HL-60 (cell line): ENCODE measurements at regions not wholly inside any gene's neighbourhood (a gene's known extent, or its start where the extent isn't known, plus 50 kb on each side); places are given as distances from the start of the nearest gene placed in this dataset.

Source experiments
- DNase-seq, 2 experiments: peaks; one replicate each; pipeline ENCODE4 v3.0.0-alpha.2; 2010 to 2020; ENCODE audit warnings: low read depth in 1 of 2, low spot score in 1 of 2
- H3K27ac ChIP-seq: fragments of 250-450 bp; sonication (Bioruptor Pico); replicated peaks from 2 replicates; pipeline ENCODE4 v1.5.1; 2020; ENCODE audit warnings: mild to moderate bottlenecking, moderate library complexity
- H3K27me3 ChIP-seq: fragments of 250-450 bp; sonication (Bioruptor Pico); 2 replicates; pipeline ENCODE4 v1.5.1; 2021; ENCODE audit warnings: mild to moderate bottlenecking, moderate library complexity; ENCODE audit not compliant: insufficient read depth, poor library complexity, severe bottlenecking
- H3K4me3 ChIP-seq: replicated peaks from 2 replicates; pipeline ENCODE4 v1.5.1; 2011; ENCODE audit warnings: mild to moderate bottlenecking, control low read depth, low read length; ENCODE audit not compliant: insufficient read depth
- GABPA ChIP-seq: IDR thresholded peaks from 2 replicates; pipeline ENCODE4 v1.6.1; 2012; ENCODE audit warnings: low read depth
- POLR2AphosphoS5 ChIP-seq: IDR thresholded peaks from 2 replicates; pipeline ENCODE4 v1.6.1; 2012; ENCODE audit warnings: low read depth
- REST ChIP-seq: IDR thresholded peaks from 2 replicates; pipeline ENCODE4 v1.6.1; 2012; ENCODE audit warnings: low read depth; ENCODE audit not compliant: insufficient replicate concordance
- SPI1 ChIP-seq: IDR thresholded peaks from 2 replicates; pipeline ENCODE4 v1.6.1; 2012; ENCODE audit warnings: low read depth, mild to moderate bottlenecking, borderline replicate concordance
- TF ChIP-seq, protein P1 (sequence below): IDR thresholded peaks from one replicate; pipeline ENCODE4 v1.5.1; 2011; ENCODE audit warnings: low read length, control low read depth, inconsistent platforms; ENCODE audit not compliant: insufficient read depth

- no peak for DNase-seq
- H3K4me3 ChIP-seq, result no peak overlapping the region
- TF ChIP-seq REST (no peak), SPI1 (no peak), GABPA (no peak), POLR2AphosphoS5 (no peak)
- TF ChIP-seq, protein P1, sequence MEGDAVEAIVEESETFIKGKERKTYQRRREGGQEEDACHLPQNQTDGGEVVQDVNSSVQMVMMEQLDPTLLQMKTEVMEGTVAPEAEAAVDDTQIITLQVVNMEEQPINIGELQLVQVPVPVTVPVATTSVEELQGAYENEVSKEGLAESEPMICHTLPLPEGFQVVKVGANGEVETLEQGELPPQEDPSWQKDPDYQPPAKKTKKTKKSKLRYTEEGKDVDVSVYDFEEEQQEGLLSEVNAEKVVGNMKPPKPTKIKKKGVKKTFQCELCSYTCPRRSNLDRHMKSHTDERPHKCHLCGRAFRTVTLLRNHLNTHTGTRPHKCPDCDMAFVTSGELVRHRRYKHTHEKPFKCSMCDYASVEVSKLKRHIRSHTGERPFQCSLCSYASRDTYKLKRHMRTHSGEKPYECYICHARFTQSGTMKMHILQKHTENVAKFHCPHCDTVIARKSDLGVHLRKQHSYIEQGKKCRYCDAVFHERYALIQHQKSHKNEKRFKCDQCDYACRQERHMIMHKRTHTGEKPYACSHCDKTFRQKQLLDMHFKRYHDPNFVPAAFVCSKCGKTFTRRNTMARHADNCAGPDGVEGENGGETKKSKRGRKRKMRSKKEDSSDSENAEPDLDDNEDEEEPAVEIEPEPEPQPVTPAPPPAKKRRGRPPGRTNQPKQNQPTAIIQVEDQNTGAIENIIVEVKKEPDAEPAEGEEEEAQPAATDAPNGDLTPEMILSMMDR, result no peak
- no peaks in the 10 kb centered on the region for H3K27me3 ChIP-seq
- no peak overlapping the region for H3K27ac ChIP-seq
Observed at GRCh38 chr15:35741881-35742280, 195.9 kb upstream of the DPH6 start.

DNA sequence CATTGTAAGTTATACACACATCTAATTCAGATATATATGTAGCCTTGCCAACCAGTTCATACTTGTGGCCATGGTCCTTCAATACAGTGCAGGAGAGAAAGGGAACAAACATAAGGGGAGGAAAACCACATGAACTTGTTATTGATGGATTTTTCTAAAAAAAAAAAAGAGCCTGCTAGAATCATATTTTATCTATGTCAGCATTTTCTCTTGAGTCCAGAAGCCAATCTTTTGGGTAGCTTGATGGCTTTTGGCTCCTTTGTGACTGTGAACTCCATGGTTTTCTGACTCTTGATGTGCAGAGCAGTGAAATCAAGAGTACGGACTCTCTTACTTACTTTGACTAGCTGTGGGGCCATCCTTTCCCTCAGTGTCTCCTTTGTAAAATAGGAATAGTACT is 197.4 kb upstream of the DPH6 start:
- Histone ChIP-seq H3K27me3 (no peaks in the 10 kb centered on the region), H3K4me3 (no peak overlapping the region), H3K27ac (no peak overlapping the region)
- DNase-seq, result no peak
- no peak for TF ChIP-seq SPI1
- TF ChIP-seq REST, result no peak
- no peak for TF ChIP-seq GABPA
- TF ChIP-seq, protein P1, result no peak
- no peak for TF ChIP-seq POLR2AphosphoS5

DNA sequence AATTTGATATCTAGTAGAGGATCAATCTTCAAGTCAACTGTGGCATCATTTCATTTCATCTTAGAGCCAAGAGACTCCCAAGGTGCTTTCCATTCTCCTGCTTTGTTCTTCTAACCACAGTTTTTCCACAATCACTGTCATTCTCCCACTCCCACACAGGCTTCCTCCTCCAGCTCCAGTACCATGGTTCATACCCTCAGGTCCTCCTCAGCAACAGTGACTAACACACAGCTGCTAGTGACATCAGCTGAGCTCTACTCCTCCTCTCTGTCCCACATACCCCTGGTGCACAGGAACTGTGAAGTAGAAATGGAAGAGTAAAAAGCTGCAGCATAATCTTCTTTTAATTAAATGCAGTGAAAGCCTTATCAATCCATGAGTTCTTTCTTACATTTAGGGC is 200.2 kb upstream of the DPH6 start:
- Histone ChIP-seq H3K27me3 (peaks cover 3% of the 10 kb centered on the region), H3K4me3 (no peak overlapping the region), H3K27ac (no peak overlapping the region)
- no peak for DNase-seq
- TF ChIP-seq, protein P1, result no peak
- TF ChIP-seq POLR2AphosphoS5 (no peak), REST (no peak), GABPA (no peak), SPI1 (no peak)
